ENCODE measurements at regions not wholly inside any gene's neighbourhood (a gene's known extent, or its start where the extent isn't known, plus 50 kb on each side); places are given as distances from the start of the nearest gene placed in this dataset.

GRCh38 chr20:12605751-12606150, 403.0 kb upstream of the SPTLC3 start:
- no peak overlapping the region for H3K4ac ChIP-seq (replicated peaks; ENCODE audit: insufficient read length, low read depth, low read length)
- no peak overlapping the region for H2AK5ac ChIP-seq (ENCODE audit: low read depth, low read length)
- no peak overlapping the region for H2BK12ac ChIP-seq (ENCODE audit: low read depth, low read length)
- no peaks in the 10 kb centered on the region for H4K20me1 ChIP-seq (replicated peaks in 1 of 2; ENCODE audit: control insufficient read depth in 1 of 2, insufficient read depth in 2 of 2, low read length in 2 of 2)
- WGBS, 2 experiments (ENCODE audit: extremely low coverage in 1 of 2, insufficient coverage in 1 of 2, insufficient read length in 1 of 2, insufficient replicate concordance in 2 of 2, low coverage in 1 of 2, low lambda C conversion rate in 2 of 2, missing lambda C conversion rate in 1 of 2) = 88% methylated on average over 2 of the region's 2 CpGs; no CpG with 5 or more reads in 1 of the 2 experiments
- H3K79me1 ChIP-seq (ENCODE audit: low read depth, low read length) = no peaks in the 10 kb centered on the region
- H4K5ac ChIP-seq (ENCODE audit: insufficient read length, low read depth, low read length) = no peak overlapping the region
- H3K4me1 ChIP-seq (replicated peaks in 1 of 4; ENCODE audit: control insufficient read depth in 3 of 4, insufficient read depth in 4 of 4, low read length in 3 of 4) = no peaks in the 10 kb centered on the region
- H3K36me3 ChIP-seq (ENCODE audit: control insufficient read depth in 2 of 4, insufficient read depth in 4 of 4, low read length in 3 of 4) = no peaks in the 10 kb centered on the region
- H2BK120ac ChIP-seq (replicated peaks; ENCODE audit: low read depth, low read length) = no peak overlapping the region
- no peaks in the 10 kb centered on the region for H3K27me3 ChIP-seq (replicated peaks in 1 of 4; ENCODE audit: control insufficient read depth in 3 of 4, extremely low read depth in 1 of 4, insufficient read depth in 3 of 4, low read length in 3 of 4)
- H3K23me2 ChIP-seq (ENCODE audit: low read depth, low read length) = no peaks in the 10 kb centered on the region
- CTCF ChIA-PET (ENCODE audit: partially characterized antibody) = no interaction called here
- no peak overlapping the region for H4K91ac ChIP-seq (replicated peaks; ENCODE audit: insufficient read length, low read length)
- H3K18ac ChIP-seq (ENCODE audit: extremely low read depth, low read length) = no peak overlapping the region
- no peaks in the 10 kb centered on the region for H3K79me2 ChIP-seq (ENCODE audit: control insufficient read depth in 1 of 2, insufficient read depth in 2 of 2, low read length in 2 of 2)
- no peak overlapping the region for H3K4me2 ChIP-seq (ENCODE audit: insufficient read depth in 1 of 2, low read depth in 2 of 2, low read length in 2 of 2)
- FAIRE-seq (no peak), DNase-seq (ENCODE audit: low read depth in 1 of 2, low spot score in 2 of 2) (no peak)
- no peak overlapping the region for H4K8ac ChIP-seq (ENCODE audit: extremely low read depth, insufficient read depth, low read length)
- H3K9ac ChIP-seq (replicated peaks in 1 of 4; ENCODE audit: extremely low read depth in 1 of 4, low read depth in 3 of 4, low read length in 3 of 4) = no peak overlapping the region
- no peak overlapping the region for H3K4me3 ChIP-seq (ENCODE audit: extremely low read depth in 1 of 4, insufficient read depth in 2 of 4, low read depth in 3 of 4, low read length in 4 of 4)
- H3K56ac ChIP-seq (replicated peaks; ENCODE audit: insufficient read length, low read depth, low read length) = no peak overlapping the region
- H3K14ac ChIP-seq (ENCODE audit: insufficient read length) = no peak overlapping the region
- no peaks in the 10 kb centered on the region for H3K9me3 ChIP-seq (ENCODE audit: insufficient read depth in 2 of 2, low read depth in 1 of 2, low read length in 1 of 2)
- no peak overlapping the region for H3K27ac ChIP-seq (ENCODE audit: low read depth, low read length)
- no peak overlapping the region for H2BK20ac ChIP-seq (ENCODE audit: low read length)
- no peak overlapping the region for H3K23ac ChIP-seq (ENCODE audit: insufficient read length)
- no peak overlapping the region for H2AFZ ChIP-seq (ENCODE audit: low read length)
- no peak overlapping the region for H2BK5ac ChIP-seq (ENCODE audit: low read depth, low read length)
- no peak overlapping the region for H2BK15ac ChIP-seq (ENCODE audit: low read length)
- POLR2A ChIA-PET (ENCODE audit: partially characterized antibody) = no interaction called here
- TF ChIP-seq NRF1 (IDR thresholded peaks at IDR 0.05; ENCODE audit: low read depth, low read length) (no peak), SP4 (IDR thresholded peaks at IDR 0.05; ENCODE audit: low read length) (no peak), MAFK (IDR thresholded peaks at IDR 0.05; ENCODE audit: low read depth, low read length) (no peak), CBX5 (IDR thresholded peaks at IDR 0.05; ENCODE audit: low read depth, low read length) (no peak), E2F6 (IDR thresholded peaks at IDR 0.05) (no peak), TBP (IDR thresholded peaks at IDR 0.05; ENCODE audit: low read depth, low read length) (no peak), SAP30 (IDR thresholded peaks at IDR 0.05; ENCODE audit: insufficient read depth, insufficient replicate concordance, low read length) (no peak), CHD1 (IDR thresholded peaks at IDR 0.05; ENCODE audit: low read depth, low read length) (no peak), POLR2AphosphoS5 (IDR thresholded peaks at IDR 0.05; ENCODE audit: low read depth, low read length) (no peak), ASH2L (IDR thresholded peaks at IDR 0.05; ENCODE audit: low read length) (no peak), ZNF274 (IDR thresholded peaks at IDR 0.05; ENCODE audit: borderline replicate concordance, extremely low read depth, low read length) (no peak), SIN3A (conservative IDR thresholded peaks at IDR 0.05 in 1 of 2, IDR thresholded peaks at IDR 0.05 in 1 of 2; ENCODE audit: low read depth in 1 of 2, low read length in 2 of 2) (no peak), GTF2F1 (IDR thresholded peaks at IDR 0.05; ENCODE audit: borderline replicate concordance, low read depth, low read length) (no peak), SP2 (IDR thresholded peaks at IDR 0.05; ENCODE audit: low read length) (no peak), PHF8 (conservative IDR thresholded peaks at IDR 0.05; ENCODE audit: low read depth, low read length) (no peak), SP1 (IDR thresholded peaks at IDR 0.05; ENCODE audit: low read depth, low read length) (no peak)

Measured in H1 (cell line).